H9 (cell line): ENCODE measurements at regions not wholly inside any gene's neighbourhood (a gene's known extent, or its start where the extent isn't known, plus 50 kb on each side); places are given as distances from the start of the nearest gene placed in this dataset.

ENCODE experiments used
- DNase-seq: peaks from one replicate; pipeline ENCODE4 v3.0.0-alpha.2; 2017
- H2AFZ ChIP-seq: one replicate; pipeline ENCODE4 v1.6.1; 2013; ENCODE audit warnings: mild to moderate bottlenecking, low read length, control low read depth, moderate library complexity
- H2AK5ac ChIP-seq: 2 replicates; pipeline ENCODE4 v1.6.1; 2013; ENCODE audit warnings: low read length, control low read depth, mixed read lengths; ENCODE audit not compliant: insufficient read length
- H2BK120ac ChIP-seq: one replicate; pipeline ENCODE4 v1.6.1; 2013; ENCODE audit warnings: low read depth, mild to moderate bottlenecking, low read length, control low read depth, inconsistent platforms; ENCODE audit not compliant: poor library complexity, severe bottlenecking
- H2BK12ac ChIP-seq: 2 replicates; pipeline ENCODE4 v1.6.1; 2013; ENCODE audit warnings: low read length, control low read depth, mixed read lengths, low read depth; ENCODE audit not compliant: insufficient read length
- H2BK15ac ChIP-seq: 2 replicates; pipeline ENCODE4 v1.6.1; 2013; ENCODE audit warnings: low read depth, low read length, control low read depth
- H2BK20ac ChIP-seq: one replicate; pipeline ENCODE4 v1.6.1; 2013; ENCODE audit warnings: low read depth, mild to moderate bottlenecking, low read length, control low read depth, inconsistent platforms; ENCODE audit not compliant: poor library complexity, severe bottlenecking
- H2BK5ac ChIP-seq: 2 replicates; pipeline ENCODE4 v1.6.1; 2013; ENCODE audit warnings: low read length, control low read depth, mixed read lengths; ENCODE audit not compliant: insufficient read length
- H3K14ac ChIP-seq: 2 replicates; pipeline ENCODE4 v1.6.1; 2013; ENCODE audit warnings: low read length, control low read depth; ENCODE audit not compliant: insufficient read depth
- H3K18ac ChIP-seq: 2 replicates; pipeline ENCODE4 v1.6.1; 2013; ENCODE audit warnings: low read depth, mild to moderate bottlenecking, mixed read lengths, low read length, control low read depth; ENCODE audit not compliant: insufficient read length
- H3K23ac ChIP-seq: 2 replicates; pipeline ENCODE4 v1.6.1; 2013; ENCODE audit warnings: low read length, control low read depth, mixed read lengths, low read depth; ENCODE audit not compliant: insufficient read length
- H3K23me2 ChIP-seq: 2 replicates; pipeline ENCODE4 v1.6.1; 2013; ENCODE audit warnings: low read depth, mild to moderate bottlenecking, mixed read lengths, low read length, control low read depth; ENCODE audit not compliant: insufficient read length, poor library complexity, severe bottlenecking
- H3K27ac ChIP-seq: 2 replicates; pipeline ENCODE4 v1.5.1; 2013; ENCODE audit warnings: low read length, control low read depth, mixed read lengths, low read depth; ENCODE audit not compliant: insufficient read length
- H3K27me3 ChIP-seq: 2 replicates; pipeline ENCODE4 v1.6.1; 2013; ENCODE audit warnings: low read length, control low read depth, inconsistent platforms; ENCODE audit not compliant: insufficient read depth
- H3K4ac ChIP-seq: 2 replicates; pipeline ENCODE4 v1.6.1; 2013; ENCODE audit warnings: low read depth, mild to moderate bottlenecking, control low read depth, inconsistent platforms, low read length, moderate library complexity
- H3K4me1 ChIP-seq: 2 replicates; pipeline ENCODE4 v1.6.1; 2013; ENCODE audit warnings: low read length, control low read depth, inconsistent platforms; ENCODE audit not compliant: insufficient read depth
- H3K4me2 ChIP-seq: 2 replicates; pipeline ENCODE4 v1.6.1; 2013; ENCODE audit warnings: low read length, control low read depth, mixed read lengths; ENCODE audit not compliant: insufficient read length, insufficient read depth
- H3K56ac ChIP-seq: 2 replicates; pipeline ENCODE4 v1.6.1; 2013; ENCODE audit warnings: low read depth, mild to moderate bottlenecking, mixed read lengths, low read length, control low read depth; ENCODE audit not compliant: insufficient read length
- H3K79me1 ChIP-seq: 2 replicates; pipeline ENCODE4 v1.6.1; 2013; ENCODE audit warnings: low read depth, mild to moderate bottlenecking, moderate library complexity, low read length, control low read depth, inconsistent platforms; ENCODE audit not compliant: insufficient read depth, poor library complexity, severe bottlenecking
- H3K79me2 ChIP-seq: 2 replicates; pipeline ENCODE4 v1.6.1; 2013; ENCODE audit warnings: low read length, control low read depth, inconsistent platforms; ENCODE audit not compliant: insufficient read depth
- H3K9ac ChIP-seq: 2 replicates; pipeline ENCODE4 v1.6.1; 2013; ENCODE audit warnings: low read length, control low read depth, mixed read lengths; ENCODE audit not compliant: insufficient read length; ENCODE audit errors: extremely low read depth
- H3K9me3 ChIP-seq: one replicate; pipeline ENCODE4 v1.6.1; 2013; ENCODE audit warnings: low read depth, low read length, inconsistent platforms; ENCODE audit not compliant: control insufficient read depth
- H3T11ph ChIP-seq: one replicate; pipeline ENCODE4 v1.6.1; 2013; ENCODE audit warnings: mild to moderate bottlenecking, low read length, control low read depth, inconsistent platforms
- H4K20me1 ChIP-seq: one replicate; pipeline ENCODE4 v1.6.1; 2013; ENCODE audit not compliant: control insufficient read depth, insufficient read length, insufficient read depth
- H4K5ac ChIP-seq: 2 replicates; pipeline ENCODE4 v1.6.1; 2013; ENCODE audit warnings: low read depth, mild to moderate bottlenecking, mixed read lengths, low read length, control low read depth; ENCODE audit not compliant: insufficient read length
- H4K8ac ChIP-seq: replicated peaks from 2 replicates; pipeline ENCODE4 v1.6.1; 2013; ENCODE audit warnings: low read length, control low read depth, mixed read lengths, low read depth; ENCODE audit not compliant: insufficient read length
- H4K91ac ChIP-seq: 2 replicates; pipeline ENCODE4 v1.6.1; 2013; ENCODE audit warnings: low read depth, mild to moderate bottlenecking, moderate library complexity, mixed read lengths, low read length, control low read depth; ENCODE audit not compliant: insufficient read length
- H3K27ac Mint-ChIP-seq, 3 experiments: 2 replicates in 2 of 3; 3 replicates in 1 of 3; pipeline ENCODE4 v1.8.0; 2020 to 2021; ENCODE audit warnings: mixed read lengths in 3 of 3, mild to moderate bottlenecking in 1 of 3, moderate library complexity in 1 of 3
- H3K27me3 Mint-ChIP-seq: 2 replicates; pipeline ENCODE4 v1.8.0; 2021; ENCODE audit warnings: low read depth, mild to moderate bottlenecking, moderate library complexity, mixed read lengths
- H3K36me3 Mint-ChIP-seq, 3 experiments: 2 replicates in 2 of 3; 3 replicates in 1 of 3; pipeline ENCODE4 v1.8.0; 2020 to 2021; ENCODE audit warnings: low read depth in 3 of 3, mixed read lengths in 3 of 3; ENCODE audit not compliant: insufficient read depth in 1 of 3
- H3K4me1 Mint-ChIP-seq, 2 experiments: 2 replicates each; pipeline ENCODE4 v1.8.0; 2020; ENCODE audit warnings: mixed read lengths in 2 of 2
- H3K4me3 Mint-ChIP-seq, 2 experiments: 2 replicates in 1 of 2; 3 replicates in 1 of 2; pipeline ENCODE4 v1.8.0; 2020 to 2021; ENCODE audit warnings: mild to moderate bottlenecking in 2 of 2, mixed read lengths in 2 of 2, moderate library complexity in 1 of 2
- H3K9me3 Mint-ChIP-seq, 2 experiments: 2 replicates in 1 of 2; 3 replicates in 1 of 2; pipeline ENCODE4 v1.8.0; 2020; ENCODE audit warnings: mild to moderate bottlenecking in 2 of 2, mixed read lengths in 2 of 2, moderate library complexity in 1 of 2
- WGBS: extraction: QIAGEN DNeasy Blood & Tissue Kit; methylation state at CpG from one replicate; pipeline ENCODE4 v1.1.7; 2013; ENCODE audit warnings: missing lambda C conversion rate, low lambda C conversion rate, mixed read lengths; ENCODE audit not compliant: insufficient read length; ENCODE audit errors: extremely low coverage; 5-methylcytosine and 5-hydroxymethylcytosine counted together
- TF ChIP-seq, protein P1 (sequence below): fragments of 200-600 bp; sonication (generic); conservative IDR thresholded peaks from 3 replicates; pipeline ENCODE4 v1.8.0; 2021; ENCODE audit warnings: antibody characterized with exemption, mild to moderate bottlenecking

GRCh38 chr2:195021711-195022507, 635.1 kb upstream of the SLC39A10 start:
- H3K56ac ChIP-seq, result no peak overlapping the region
- WGBS, result 100% methylated on average over 1 of the region's 3 CpGs
- H3K14ac ChIP-seq, result no peak overlapping the region
- H3K79me1 ChIP-seq, result no peaks in the 10 kb centered on the region
- DNase-seq, result no peak
- no peak overlapping the region for H3K23ac ChIP-seq
- H3K4me1 ChIP-seq, result no peaks in the 10 kb centered on the region
- H3K9me3 ChIP-seq, result no peaks in the 10 kb centered on the region
- no peak overlapping the region for H3T11ph ChIP-seq
- no peak overlapping the region for H2AFZ ChIP-seq
- H2BK120ac ChIP-seq, result no peak overlapping the region
- no peak overlapping the region for H3K4me2 ChIP-seq
- no peak overlapping the region for H4K91ac ChIP-seq
- no peaks in the 10 kb centered on the region for H3K79me2 ChIP-seq
- H3K9ac ChIP-seq, result no peak overlapping the region
- no peaks in the 10 kb centered on the region for H3K23me2 ChIP-seq
- no peak overlapping the region for H4K8ac ChIP-seq
- Mint-ChIP-seq H3K36me3 (no peaks in the 10 kb centered on the region), H3K9me3 (no peaks in the 10 kb centered on the region; a peak in 1 of 5 replicates), H3K4me1 (peaks cover 0 to 4% of the 10 kb centered on the region in 2 experiments; a peak in 2 of 4 replicates), H3K27me3 (no peaks in the 10 kb centered on the region), H3K4me3 (no peak overlapping the region), H3K27ac (no peak overlapping the region)
- TF ChIP-seq, protein P1, sequence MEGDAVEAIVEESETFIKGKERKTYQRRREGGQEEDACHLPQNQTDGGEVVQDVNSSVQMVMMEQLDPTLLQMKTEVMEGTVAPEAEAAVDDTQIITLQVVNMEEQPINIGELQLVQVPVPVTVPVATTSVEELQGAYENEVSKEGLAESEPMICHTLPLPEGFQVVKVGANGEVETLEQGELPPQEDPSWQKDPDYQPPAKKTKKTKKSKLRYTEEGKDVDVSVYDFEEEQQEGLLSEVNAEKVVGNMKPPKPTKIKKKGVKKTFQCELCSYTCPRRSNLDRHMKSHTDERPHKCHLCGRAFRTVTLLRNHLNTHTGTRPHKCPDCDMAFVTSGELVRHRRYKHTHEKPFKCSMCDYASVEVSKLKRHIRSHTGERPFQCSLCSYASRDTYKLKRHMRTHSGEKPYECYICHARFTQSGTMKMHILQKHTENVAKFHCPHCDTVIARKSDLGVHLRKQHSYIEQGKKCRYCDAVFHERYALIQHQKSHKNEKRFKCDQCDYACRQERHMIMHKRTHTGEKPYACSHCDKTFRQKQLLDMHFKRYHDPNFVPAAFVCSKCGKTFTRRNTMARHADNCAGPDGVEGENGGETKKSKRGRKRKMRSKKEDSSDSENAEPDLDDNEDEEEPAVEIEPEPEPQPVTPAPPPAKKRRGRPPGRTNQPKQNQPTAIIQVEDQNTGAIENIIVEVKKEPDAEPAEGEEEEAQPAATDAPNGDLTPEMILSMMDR, result no peak
- H4K20me1 ChIP-seq, result no peaks in the 10 kb centered on the region
- H3K27me3 ChIP-seq, result no peaks in the 10 kb centered on the region
- no peak overlapping the region for H2AK5ac ChIP-seq
- H2BK12ac ChIP-seq, result no peak overlapping the region
- no peak overlapping the region for H4K5ac ChIP-seq
- no peak overlapping the region for H2BK5ac ChIP-seq
- H2BK15ac ChIP-seq, result no peak overlapping the region
- H3K27ac ChIP-seq, result no peak overlapping the region
- no peak overlapping the region for H3K4ac ChIP-seq
- H3K18ac ChIP-seq, result no peak overlapping the region
- H2BK20ac ChIP-seq, result no peak overlapping the region
